PC-3 (cell line): ENCODE measurements at regions not wholly inside any gene's neighbourhood (a gene's known extent, or its start where the extent isn't known, plus 50 kb on each side); places are given as distances from the start of the nearest gene placed in this dataset.

Experiments used
- ATAC-seq: fragments of 200-7000 bp; cut with Tn5 transposase; 2 replicates; pipeline ENCODE4 v1.9.1; 2020; ENCODE audit warnings: mild to moderate bottlenecking, moderate library complexity
- BruUV-seq: library from RNA; stranded (reverse); fragments of 400-500 nt; replicated peaks from 2 replicates; lab custom pipeline; 2021; lab: Mats Ljungman, UMichigan
- CTCF ChIA-PET: fragments of 300-600 bp; sonication (Branson Sonifier 250); formaldehyde crosslinking; loops from one replicate; lab custom pipeline; 2022; ENCODE audit warnings: antibody characterized with exemption; lab: Charles Lee
- POLR2A ChIA-PET: fragments of 300-600 bp; sonication (Branson Sonifier 250); formaldehyde crosslinking; loops from one replicate; lab custom pipeline; 2022; ENCODE audit warnings: antibody characterized with exemption; ENCODE audit not compliant: unreplicated experiment; lab: Charles Lee
- DNase-seq: peaks from one replicate; pipeline ENCODE4 v3.0.0-alpha.2; 2015
- H2AFZ ChIP-seq: fragments of 300-600 bp; sonication (generic); 2 replicates; pipeline ENCODE4 v1.6.0; 2016; ENCODE audit warnings: antibody characterized with exemption, low read length
- H3F3A ChIP-seq: fragments of 300-600 bp; sonication (generic); one replicate; pipeline ENCODE4 v1.6.0; 2017; ENCODE audit warnings: antibody characterized with exemption, low read length, control low read depth, mild to moderate bottlenecking; ENCODE audit not compliant: unreplicated experiment
- H3K27ac ChIP-seq: fragments of 300-600 bp; sonication (generic); 2 replicates; pipeline ENCODE4 v1.5.1; 2016; ENCODE audit warnings: mild to moderate bottlenecking, low read length
- H3K27me3 ChIP-seq: fragments of 300-600 bp; sonication (generic); 2 replicates; pipeline ENCODE4 v1.6.1; 2016; ENCODE audit warnings: low read length, mixed read lengths
- H3K36me3 ChIP-seq: fragments of 300-600 bp; sonication (generic); 2 replicates; pipeline ENCODE4 v1.6.1; 2016; ENCODE audit warnings: low read depth, mixed run types, low read length, mixed read lengths
- H3K4me1 ChIP-seq: fragments of 300-600 bp; sonication (generic); 2 replicates; pipeline ENCODE4 v1.5.1; 2016; ENCODE audit warnings: low read length; ENCODE audit not compliant: insufficient read depth
- H3K4me2 ChIP-seq: fragments of 300-600 bp; sonication (generic); 2 replicates; pipeline ENCODE4 v1.6.0; 2016; ENCODE audit warnings: low read length
- H3K4me3 ChIP-seq: fragments of 300-600 bp; sonication (generic); 2 replicates; pipeline ENCODE4 v1.5.1; 2016; ENCODE audit warnings: mild to moderate bottlenecking, low read length, mixed read lengths
- H3K79me2 ChIP-seq: fragments of 300-600 bp; sonication (generic); 2 replicates; pipeline ENCODE4 v1.6.1; 2017; ENCODE audit warnings: low read length, mixed read lengths
- H3K9ac ChIP-seq: fragments of 300-600 bp; sonication (generic); 2 replicates; pipeline ENCODE4 v1.6.0; 2016; ENCODE audit warnings: mild to moderate bottlenecking, low read length
- H3K9me2 ChIP-seq: fragments of 300-600 bp; sonication (generic); replicated peaks from 2 replicates; pipeline ENCODE4 v1.6.1; 2016; ENCODE audit warnings: mixed run types, low read length, mixed read lengths
- H3K9me3 ChIP-seq: fragments of 300-600 bp; sonication (generic); 2 replicates; pipeline ENCODE4 v1.6.1; 2016; ENCODE audit warnings: low read length, mixed read lengths
- H4K20me1 ChIP-seq: fragments of 300-600 bp; sonication (generic); 2 replicates; pipeline ENCODE4 v1.6.1; 2016; ENCODE audit warnings: low read length, mixed read lengths
- EZH2 ChIP-seq: fragments of 300-600 bp; sonication (generic); IDR thresholded peaks from one replicate; pipeline ENCODE4 v1.6.1; 2017; ENCODE audit warnings: antibody characterized with exemption, mild to moderate bottlenecking, low read length; ENCODE audit not compliant: unreplicated experiment
- EZH2phosphoT487 ChIP-seq: fragments of 300-600 bp; sonication (generic); IDR thresholded peaks from 2 replicates; pipeline ENCODE4 v1.6.1; 2018; ENCODE audit warnings: mild to moderate bottlenecking, antibody characterized with exemption, low read length, borderline replicate concordance
- intact Hi-C: fragments of 100-400 bp; cut with micrococcal nuclease; formaldehyde crosslinking; loops from 2 replicates; pipeline ENCODE4 v1.9.0; 2023
- TF ChIP-seq, protein P1 (sequence below): fragments of 300-600 bp; sonication (generic); conservative IDR thresholded peaks from 2 replicates; pipeline ENCODE4 v1.5.1; 2017; ENCODE audit warnings: antibody characterized with exemption, low read depth, mild to moderate bottlenecking, low read length

DNA sequence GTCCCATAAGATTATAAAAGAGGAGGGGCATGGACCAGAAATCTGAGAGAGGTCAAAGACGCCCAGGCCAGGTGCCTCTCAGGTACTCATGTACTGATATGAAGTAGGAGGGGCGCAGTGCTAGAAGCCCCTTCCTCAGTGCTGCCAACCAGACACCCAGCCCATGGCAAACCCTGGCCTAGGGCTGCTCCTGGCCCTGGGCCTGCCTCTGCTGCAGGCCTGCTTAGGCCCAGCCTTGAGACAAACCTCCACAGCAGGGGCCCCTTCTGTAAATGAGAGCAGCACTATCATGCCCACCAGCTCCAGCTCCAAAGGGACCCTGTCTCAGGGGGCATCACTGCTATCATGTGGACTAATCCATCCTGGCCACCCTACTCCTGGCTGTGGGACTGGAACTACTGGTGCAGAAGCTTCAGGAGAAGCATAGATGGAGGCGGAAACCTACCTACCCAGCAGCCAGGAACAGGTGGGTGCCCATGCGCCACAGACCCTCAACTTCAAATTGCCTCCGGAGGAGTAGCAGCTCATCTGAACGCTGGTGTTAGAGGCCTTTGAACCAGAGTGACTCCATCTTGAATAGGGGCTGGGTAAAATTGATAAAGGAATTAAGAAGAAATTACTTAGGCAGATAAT, 72.4 kb upstream of the LGSN start:
- H3K36me3 ChIP-seq, result no peaks in the 10 kb centered on the region
- no peak overlapping the region for H3K4me2 ChIP-seq
- H4K20me1 ChIP-seq, result no peaks in the 10 kb centered on the region
- DNase-seq (no peak), ATAC-seq (no peak)
- TF ChIP-seq, protein P1, sequence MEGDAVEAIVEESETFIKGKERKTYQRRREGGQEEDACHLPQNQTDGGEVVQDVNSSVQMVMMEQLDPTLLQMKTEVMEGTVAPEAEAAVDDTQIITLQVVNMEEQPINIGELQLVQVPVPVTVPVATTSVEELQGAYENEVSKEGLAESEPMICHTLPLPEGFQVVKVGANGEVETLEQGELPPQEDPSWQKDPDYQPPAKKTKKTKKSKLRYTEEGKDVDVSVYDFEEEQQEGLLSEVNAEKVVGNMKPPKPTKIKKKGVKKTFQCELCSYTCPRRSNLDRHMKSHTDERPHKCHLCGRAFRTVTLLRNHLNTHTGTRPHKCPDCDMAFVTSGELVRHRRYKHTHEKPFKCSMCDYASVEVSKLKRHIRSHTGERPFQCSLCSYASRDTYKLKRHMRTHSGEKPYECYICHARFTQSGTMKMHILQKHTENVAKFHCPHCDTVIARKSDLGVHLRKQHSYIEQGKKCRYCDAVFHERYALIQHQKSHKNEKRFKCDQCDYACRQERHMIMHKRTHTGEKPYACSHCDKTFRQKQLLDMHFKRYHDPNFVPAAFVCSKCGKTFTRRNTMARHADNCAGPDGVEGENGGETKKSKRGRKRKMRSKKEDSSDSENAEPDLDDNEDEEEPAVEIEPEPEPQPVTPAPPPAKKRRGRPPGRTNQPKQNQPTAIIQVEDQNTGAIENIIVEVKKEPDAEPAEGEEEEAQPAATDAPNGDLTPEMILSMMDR, result no peak
- TF ChIP-seq EZH2 (no peak), EZH2phosphoT487 (no peak)
- no peaks in the 10 kb centered on the region for H3K9me2 ChIP-seq
- H3K27me3 ChIP-seq, result no peaks in the 10 kb centered on the region
- no peak overlapping the region for H3K27ac ChIP-seq
- no peaks in the 10 kb centered on the region for H3K9me3 ChIP-seq
- no peak overlapping the region for H2AFZ ChIP-seq
- intact Hi-C loops, result no loop called here
- BruUV-seq, result no TSS peak
- no peaks in the 10 kb centered on the region for H3F3A ChIP-seq
- CTCF ChIA-PET, result no interaction called here
- no peaks in the 10 kb centered on the region for H3K79me2 ChIP-seq
- H3K4me3 ChIP-seq, result no peak overlapping the region
- no peaks in the 10 kb centered on the region for H3K4me1 ChIP-seq
- H3K9ac ChIP-seq, result no peak overlapping the region
- POLR2A ChIA-PET, result no interaction called here

DNA sequence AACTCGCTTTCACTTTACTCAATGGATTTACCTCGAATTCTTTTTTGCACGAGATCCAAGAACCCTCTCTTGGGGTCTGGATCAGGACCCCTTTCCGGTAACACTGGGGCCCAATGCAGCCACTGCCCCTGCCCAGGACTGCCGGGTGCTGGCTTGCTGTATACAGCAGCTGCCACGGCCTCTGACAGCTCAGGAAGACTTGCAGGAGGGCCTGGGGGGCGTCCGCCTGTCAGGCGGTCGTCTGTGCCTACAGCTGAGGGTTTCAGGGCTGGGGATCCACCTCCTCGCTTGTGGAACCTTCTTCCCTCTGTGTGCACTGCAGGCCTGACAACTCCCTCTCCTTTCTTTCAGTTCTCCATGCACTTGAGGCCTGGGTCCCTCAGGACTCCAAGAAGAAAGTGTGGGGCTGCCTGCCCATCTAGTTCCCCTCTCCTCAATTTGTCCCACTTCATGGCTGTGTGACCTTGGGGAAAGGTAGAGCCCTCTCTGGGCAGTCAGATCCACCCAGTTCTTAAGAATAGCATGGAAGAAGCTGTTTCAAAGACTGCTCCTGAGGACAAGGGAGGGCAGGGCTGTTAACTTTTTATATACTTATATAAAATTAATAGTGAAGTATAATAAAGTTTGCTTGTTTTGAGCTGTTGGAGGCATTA, 75.0 kb upstream of the LGSN start:
- no peaks in the 10 kb centered on the region for H3K27me3 ChIP-seq
- intact Hi-C loops, result no loop called here
- TF ChIP-seq EZH2, result no peak
- TF ChIP-seq, protein P1, result no peak
- no peak for TF ChIP-seq EZH2phosphoT487
- H4K20me1 ChIP-seq, result no peaks in the 10 kb centered on the region
- no peaks in the 10 kb centered on the region for H3K4me1 ChIP-seq
- ChIA-PET POLR2A (no interaction called here), CTCF (interaction anchor here (0.6 kb wide), 1 partner anchor 70 kb away, joined by 17 read pairs; no protein-coding TSS in a partner anchor)
- no peak overlapping the region for H3K9ac ChIP-seq
- H3K4me2 ChIP-seq, result no peak overlapping the region
- ATAC-seq (peak; percentile 29; the same call in 1 of the 2 replicates), DNase-seq (no peak)
- H3K36me3 ChIP-seq, result no peaks in the 10 kb centered on the region
- no peak overlapping the region for H3K4me3 ChIP-seq
- no peak overlapping the region for H3K27ac ChIP-seq
- H3K9me3 ChIP-seq, result no peaks in the 10 kb centered on the region
- no peaks in the 10 kb centered on the region for H3K79me2 ChIP-seq
- no peaks in the 10 kb centered on the region for H3F3A ChIP-seq
- no TSS peak for BruUV-seq
- no peaks in the 10 kb centered on the region for H3K9me2 ChIP-seq
- H2AFZ ChIP-seq, result no peak overlapping the region

DNA sequence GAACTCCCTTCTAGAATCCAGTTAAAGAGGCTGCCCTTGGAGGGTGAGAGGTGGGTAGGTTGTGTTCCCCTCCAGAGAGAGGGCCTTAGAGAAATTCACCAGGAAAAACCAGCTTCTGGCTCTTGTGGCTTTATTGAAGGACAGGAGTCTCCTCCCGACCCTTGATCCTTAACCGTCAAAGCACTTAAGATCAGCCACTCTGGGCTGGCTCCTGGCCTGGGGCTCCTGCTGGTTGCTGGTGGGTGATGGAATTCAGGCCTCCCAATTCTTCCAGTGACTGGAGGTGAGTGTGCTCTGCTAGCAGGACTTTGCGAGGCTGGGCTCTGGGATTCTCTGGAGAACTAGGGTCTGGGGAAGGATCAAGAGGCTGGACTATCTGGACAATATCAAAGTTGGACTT, 75.6 kb upstream of the LGSN start:
- no peaks in the 10 kb centered on the region for H3K79me2 ChIP-seq
- H2AFZ ChIP-seq, result no peak overlapping the region
- no peak for ATAC-seq
- no TSS peak for BruUV-seq
- ChIA-PET POLR2A (no interaction called here), CTCF (no interaction called here)
- no peaks in the 10 kb centered on the region for H3K4me1 ChIP-seq
- H3F3A ChIP-seq, result no peaks in the 10 kb centered on the region
- H3K27me3 ChIP-seq, result no peaks in the 10 kb centered on the region
- H3K9me3 ChIP-seq, result no peaks in the 10 kb centered on the region
- no peak overlapping the region for H3K4me2 ChIP-seq
- H3K27ac ChIP-seq, result no peak overlapping the region
- no peak for DNase-seq
- H3K9ac ChIP-seq, result no peak overlapping the region
- intact Hi-C loops, result no loop called here
- no peaks in the 10 kb centered on the region for H3K9me2 ChIP-seq
- H3K36me3 ChIP-seq, result no peaks in the 10 kb centered on the region
- no peak for TF ChIP-seq EZH2
- TF ChIP-seq EZH2phosphoT487, result no peak
- TF ChIP-seq, protein P1, result no peak
- H3K4me3 ChIP-seq, result no peak overlapping the region
- H4K20me1 ChIP-seq, result no peaks in the 10 kb centered on the region
